GM12878 (cell line): ENCODE measurements at regions not wholly inside any gene's neighbourhood (a gene's known extent, or its start where the extent isn't known, plus 50 kb on each side); places are given as distances from the start of the nearest gene placed in this dataset.

Source experiments
- ATAC-seq: fragments of 200-7000 bp; cut with Tn5 transposase; 3 replicates; pipeline ENCODE4 v1.9.1; 2020; ENCODE audit warnings: mild to moderate bottlenecking, moderate library complexity
- BruUV-seq: library from RNA; stranded (reverse); fragments of 400-500 nt; replicated peaks from 2 replicates; lab custom pipeline; 2021; lab: Mats Ljungman, UMichigan
- CTCF ChIA-PET: fragments of 300-600 bp; sonication (Branson Sonifier 250); formaldehyde crosslinking; extraction: SDS; loops from one replicate; lab custom pipeline; 2021; ENCODE audit warnings: inconsistent platforms; lab: Yijun Ruan, JAX
- POLR2A ChIA-PET: fragments of 350-600 bp; formaldehyde crosslinking; extraction: SDS; loops from one replicate; lab custom pipeline; 2021; ENCODE audit warnings: inconsistent platforms; lab: Charles Lee
- RAD21 ChIA-PET: fragments of 300-600 bp; sonication (Branson Sonifier 250); formaldehyde crosslinking; loops from one replicate; lab custom pipeline; 2023; ENCODE audit warnings: antibody characterized with exemption; ENCODE audit not compliant: unreplicated experiment; lab: Charles Lee
- SMC1A ChIA-PET: fragments of 300-600 bp; sonication (Branson Sonifier 250); formaldehyde crosslinking; loops from one replicate; lab custom pipeline; 2023; ENCODE audit not compliant: unreplicated experiment, uncharacterized antibody; lab: Charles Lee
- DNase-seq: peaks from one replicate; pipeline ENCODE4 v3.0.0-alpha.2; 2011; ENCODE audit warnings: low read depth, low spot score
- FAIRE-seq: peaks from 3 replicates; lab custom pipeline; 2011; peaks lifted over from hg19 to GRCh38; lab: Jason Lieb, UNC
- H2AFZ ChIP-seq: 2 replicates; pipeline ENCODE4 v1.6.0; 2011; ENCODE audit warnings: low read depth, low read length, control low read depth; ENCODE audit not compliant: control insufficient read depth
- H3K27ac ChIP-seq: 2 replicates; pipeline ENCODE4 v1.5.1; 2011; ENCODE audit warnings: control low read depth; ENCODE audit not compliant: control insufficient read depth, insufficient read depth
- H3K27me3 ChIP-seq, 2 experiments: replicated peaks in 1 of 2; 2 replicates each; pipeline versions ENCODE4 v1.6.0 to v1.6.1; 2011; ENCODE audit warnings: low read length in 1 of 2; ENCODE audit not compliant: control insufficient read depth in 2 of 2, insufficient read depth in 2 of 2
- H3K36me3 ChIP-seq, 2 experiments: 2 replicates each; pipeline ENCODE4 v1.5.1; 2011; ENCODE audit warnings: low read length in 1 of 2; ENCODE audit not compliant: control insufficient read depth in 2 of 2, insufficient read depth in 2 of 2
- H3K4me1 ChIP-seq: 2 replicates; pipeline ENCODE4 v1.6.1; 2011; ENCODE audit warnings: mild to moderate bottlenecking, low read length, moderate library complexity, mixed read lengths; ENCODE audit not compliant: control insufficient read depth, insufficient read depth
- H3K4me2 ChIP-seq: 2 replicates; pipeline ENCODE4 v1.6.0; 2011; ENCODE audit warnings: control low read depth; ENCODE audit not compliant: control insufficient read depth, insufficient read depth
- H3K4me3 ChIP-seq: fragments of 200-600 bp; sonication (generic); 2 replicates; pipeline ENCODE4 v1.5.1; 2016
- H3K79me2 ChIP-seq: 2 replicates; pipeline ENCODE4 v1.6.0; 2011; ENCODE audit warnings: low read length; ENCODE audit not compliant: control insufficient read depth, insufficient read depth
- H3K9ac ChIP-seq: 2 replicates; pipeline ENCODE4 v1.8.0; 2011; ENCODE audit warnings: low read length, control low read depth, mixed read lengths; ENCODE audit not compliant: control insufficient read depth, insufficient read depth
- H3K9me3 ChIP-seq: replicated peaks from 3 replicates; pipeline ENCODE4 v1.5.1; 2011; ENCODE audit warnings: mild to moderate bottlenecking, low read length; ENCODE audit not compliant: control insufficient read depth, insufficient read depth
- H4K20me1 ChIP-seq: 2 replicates; pipeline ENCODE4 v1.6.0; 2011; ENCODE audit not compliant: control insufficient read depth, insufficient read depth
- BACH1 ChIP-seq: fragments of 450-650 bp; IDR thresholded peaks from 2 replicates; pipeline ENCODE4 v1.6.1; 2017; ENCODE audit warnings: mild to moderate bottlenecking, borderline replicate concordance
- BCL11A ChIP-seq: IDR thresholded peaks from 2 replicates; pipeline ENCODE4 v1.6.1; 2011; ENCODE audit warnings: low read depth, low read length
- CREB1 ChIP-seq: IDR thresholded peaks from 2 replicates; pipeline ENCODE4 v1.6.1; 2012; ENCODE audit warnings: low read depth, mild to moderate bottlenecking, inconsistent platforms
- CUX1 ChIP-seq: IDR thresholded peaks from 2 replicates; pipeline ENCODE4 v1.6.1; 2012; ENCODE audit warnings: improper control_type of control experiment, low read depth, low read length; ENCODE audit not compliant: insufficient replicate concordance
- FOXM1 ChIP-seq: IDR thresholded peaks from 2 replicates; pipeline ENCODE4 v1.6.1; 2012; ENCODE audit warnings: low read depth, mild to moderate bottlenecking, inconsistent platforms, low read length, moderate library complexity
- GABPA ChIP-seq: IDR thresholded peaks from 2 replicates; pipeline ENCODE4 v1.6.1; 2014; ENCODE audit warnings: antibody characterized with exemption, low read depth, mild to moderate bottlenecking, inconsistent platforms
- NFXL1 ChIP-seq: fragments of 450-650 bp; IDR thresholded peaks from 2 replicates; pipeline ENCODE4 v1.6.1; 2017; ENCODE audit warnings: antibody characterized with exemption, mild to moderate bottlenecking, borderline replicate concordance
- ZBTB4 ChIP-seq: fragments of 450-650 bp; formaldehyde crosslinking; IDR thresholded peaks from 2 replicates; pipeline ENCODE4 v1.4.0; 2022; ENCODE audit warnings: mild to moderate bottlenecking, moderate library complexity
- WGBS: methylation state at CpG from one replicate; pipeline ENCODE4 v1.1.6; 2016; ENCODE audit warnings: low lambda C conversion rate; ENCODE audit not compliant: insufficient replicate concordance, insufficient coverage; ENCODE audit errors: missing lambda C conversion rate; 5-methylcytosine and 5-hydroxymethylcytosine counted together
- in situ Hi-C: fragments of 300-500 bp; cut with MboI; formaldehyde crosslinking; loops from 9 replicates; pipeline ENCODE4 v1.14.3; 2018; ENCODE audit warnings: mixed read lengths
- intact Hi-C: fragments of 100-400 bp; cut with micrococcal nuclease; formaldehyde crosslinking; loops from one replicate; pipeline ENCODE4 v1.14.2; 2022; ENCODE audit not compliant: unreplicated experiment
- TF ChIP-seq, protein P1 (sequence below): IDR thresholded peaks from 2 replicates; pipeline ENCODE4 v1.6.1; 2012; ENCODE audit warnings: mild to moderate bottlenecking, low read depth, low read length
- TF ChIP-seq, protein P2 (sequence below): fragments of 450-650 bp; IDR thresholded peaks from 2 replicates; pipeline ENCODE4 v1.6.1; 2014; ENCODE audit warnings: mild to moderate bottlenecking

DNA sequence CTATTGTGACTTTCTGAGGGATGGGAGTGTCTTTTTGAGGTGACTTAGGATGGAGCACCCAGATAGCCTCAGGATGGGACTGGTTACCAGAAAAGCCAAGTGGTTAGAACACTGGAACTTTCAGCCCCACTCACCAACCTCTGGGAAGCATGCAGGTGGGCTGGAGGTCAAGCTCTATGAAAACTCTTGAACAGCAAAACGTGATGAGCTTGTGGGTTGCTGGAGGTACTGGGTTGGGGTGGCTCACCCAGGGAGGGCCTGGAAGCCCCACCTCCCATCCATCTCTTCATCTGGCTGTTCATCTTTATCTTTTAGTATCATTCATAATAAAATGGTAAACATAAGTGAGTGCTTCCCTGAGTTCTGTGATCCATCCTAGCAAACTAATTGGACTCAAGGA is 216.4 kb downstream of the SPP2 start:
- Histone ChIP-seq H3K79me2 (no peaks in the 10 kb centered on the region), H3K27me3 (no peaks in the 10 kb centered on the region), H4K20me1 (no peaks in the 10 kb centered on the region), H3K27ac (no peak overlapping the region), H3K9me3 (no peaks in the 10 kb centered on the region), H2AFZ (no peak overlapping the region), H3K4me1 (no peaks in the 10 kb centered on the region), H3K4me3 (no peak overlapping the region), H3K9ac (no peak overlapping the region), H3K4me2 (no peak overlapping the region), H3K36me3 (no peaks in the 10 kb centered on the region)
- ChIA-PET CTCF (interaction anchor here (0.6 kb wide), 1 partner anchor 105 kb away, joined by 3 read pairs; no protein-coding TSS in a partner anchor), POLR2A (no interaction called here), SMC1A (no interaction called here), RAD21 (no interaction called here)
- intact Hi-C loops, result no loop called here
- BruUV-seq, result no TSS peak
- WGBS, result 0% methylated on average over 1 of the region's 1 CpG
- in situ Hi-C loops, result no loop called here
- ATAC-seq, result no peak
- FAIRE-seq, result no peak
- DNase-seq, result no peak
- TF ChIP-seq FOXM1, result no peak
- no peak for TF ChIP-seq NFXL1
- TF ChIP-seq BCL11A, result no peak
- TF ChIP-seq, protein P1, sequence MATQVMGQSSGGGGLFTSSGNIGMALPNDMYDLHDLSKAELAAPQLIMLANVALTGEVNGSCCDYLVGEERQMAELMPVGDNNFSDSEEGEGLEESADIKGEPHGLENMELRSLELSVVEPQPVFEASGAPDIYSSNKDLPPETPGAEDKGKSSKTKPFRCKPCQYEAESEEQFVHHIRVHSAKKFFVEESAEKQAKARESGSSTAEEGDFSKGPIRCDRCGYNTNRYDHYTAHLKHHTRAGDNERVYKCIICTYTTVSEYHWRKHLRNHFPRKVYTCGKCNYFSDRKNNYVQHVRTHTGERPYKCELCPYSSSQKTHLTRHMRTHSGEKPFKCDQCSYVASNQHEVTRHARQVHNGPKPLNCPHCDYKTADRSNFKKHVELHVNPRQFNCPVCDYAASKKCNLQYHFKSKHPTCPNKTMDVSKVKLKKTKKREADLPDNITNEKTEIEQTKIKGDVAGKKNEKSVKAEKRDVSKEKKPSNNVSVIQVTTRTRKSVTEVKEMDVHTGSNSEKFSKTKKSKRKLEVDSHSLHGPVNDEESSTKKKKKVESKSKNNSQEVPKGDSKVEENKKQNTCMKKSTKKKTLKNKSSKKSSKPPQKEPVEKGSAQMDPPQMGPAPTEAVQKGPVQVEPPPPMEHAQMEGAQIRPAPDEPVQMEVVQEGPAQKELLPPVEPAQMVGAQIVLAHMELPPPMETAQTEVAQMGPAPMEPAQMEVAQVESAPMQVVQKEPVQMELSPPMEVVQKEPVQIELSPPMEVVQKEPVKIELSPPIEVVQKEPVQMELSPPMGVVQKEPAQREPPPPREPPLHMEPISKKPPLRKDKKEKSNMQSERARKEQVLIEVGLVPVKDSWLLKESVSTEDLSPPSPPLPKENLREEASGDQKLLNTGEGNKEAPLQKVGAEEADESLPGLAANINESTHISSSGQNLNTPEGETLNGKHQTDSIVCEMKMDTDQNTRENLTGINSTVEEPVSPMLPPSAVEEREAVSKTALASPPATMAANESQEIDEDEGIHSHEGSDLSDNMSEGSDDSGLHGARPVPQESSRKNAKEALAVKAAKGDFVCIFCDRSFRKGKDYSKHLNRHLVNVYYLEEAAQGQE, result no peak
- TF ChIP-seq, protein P2, sequence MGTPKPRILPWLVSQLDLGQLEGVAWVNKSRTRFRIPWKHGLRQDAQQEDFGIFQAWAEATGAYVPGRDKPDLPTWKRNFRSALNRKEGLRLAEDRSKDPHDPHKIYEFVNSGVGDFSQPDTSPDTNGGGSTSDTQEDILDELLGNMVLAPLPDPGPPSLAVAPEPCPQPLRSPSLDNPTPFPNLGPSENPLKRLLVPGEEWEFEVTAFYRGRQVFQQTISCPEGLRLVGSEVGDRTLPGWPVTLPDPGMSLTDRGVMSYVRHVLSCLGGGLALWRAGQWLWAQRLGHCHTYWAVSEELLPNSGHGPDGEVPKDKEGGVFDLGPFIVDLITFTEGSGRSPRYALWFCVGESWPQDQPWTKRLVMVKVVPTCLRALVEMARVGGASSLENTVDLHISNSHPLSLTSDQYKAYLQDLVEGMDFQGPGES, result no peak
- TF ChIP-seq CREB1, result no peak
- TF ChIP-seq CUX1, result no peak
- TF ChIP-seq GABPA, result no peak
- TF ChIP-seq BACH1, result no peak
- TF ChIP-seq ZBTB4 (CRISPR knock-in tag), result no peak
